Smooth muscle cell (in vitro differentiated cells): ENCODE measurements at regions not wholly inside any gene's neighbourhood (a gene's known extent, or its start where the extent isn't known, plus 50 kb on each side); places are given as distances from the start of the nearest gene placed in this dataset.

Source experiments
- DNase-seq: peaks from one replicate; lab custom pipeline; 2025; ENCODE audit not compliant: unreplicated experiment; lab: John Stamatoyannopoulos, UW
- H2AFZ ChIP-seq: fragments of 200-600 bp; sonication (generic); 2 replicates; pipeline ENCODE4 v1.6.0; 2016; ENCODE audit warnings: antibody characterized with exemption, low read depth, mild to moderate bottlenecking
- H3F3A ChIP-seq: fragments of 200-600 bp; sonication (generic); 2 replicates; pipeline ENCODE4 v1.6.0; 2017; ENCODE audit warnings: antibody characterized with exemption, low read depth
- H3K27ac ChIP-seq: fragments of 200-600 bp; sonication (generic); 2 replicates; pipeline ENCODE4 v1.5.1; 2016; ENCODE audit warnings: low read depth, mild to moderate bottlenecking
- H3K27me3 ChIP-seq: fragments of 200-600 bp; sonication (generic); 2 replicates; pipeline ENCODE4 v1.6.1; 2016; ENCODE audit warnings: low read depth, mild to moderate bottlenecking
- H3K36me3 ChIP-seq: fragments of 200-600 bp; sonication (generic); 2 replicates; pipeline ENCODE4 v1.5.1; 2016; ENCODE audit warnings: low read depth
- H3K4me1 ChIP-seq: fragments of 200-600 bp; sonication (generic); 2 replicates; pipeline ENCODE4 v1.5.1; 2016; ENCODE audit warnings: low read depth
- H3K4me2 ChIP-seq: fragments of 200-600 bp; sonication (generic); 2 replicates; pipeline ENCODE4 v1.6.0; 2016; ENCODE audit warnings: mild to moderate bottlenecking
- H3K4me3 ChIP-seq: fragments of 200-600 bp; sonication (generic); 2 replicates; pipeline ENCODE4 v1.5.1; 2016; ENCODE audit warnings: mild to moderate bottlenecking
- H3K79me2 ChIP-seq: fragments of 200-600 bp; sonication (generic); 2 replicates; pipeline ENCODE4 v1.6.0; 2016; ENCODE audit warnings: low read depth, mild to moderate bottlenecking
- H3K9ac ChIP-seq: fragments of 200-600 bp; sonication (generic); 2 replicates; pipeline ENCODE4 v1.6.0; 2016; ENCODE audit warnings: low read depth
- H3K9me3 ChIP-seq: fragments of 200-600 bp; sonication (generic); replicated peaks from 2 replicates; pipeline ENCODE4 v1.5.1; 2016; ENCODE audit warnings: low read depth
- H4K20me1 ChIP-seq: fragments of 200-600 bp; sonication (generic); 2 replicates; pipeline ENCODE4 v1.6.0; 2016; ENCODE audit warnings: low read depth
- whole genome bisulfite sequencing: methylation state at CpG from one replicate; pipeline ENCODE4 v1.1.7; 2016; ENCODE audit warnings: low lambda C conversion rate; 5-methylcytosine and 5-hydroxymethylcytosine counted together
- TF ChIP-seq, protein P1 (sequence below): fragments of 200-600 bp; sonication (generic); IDR thresholded peaks from 2 replicates; pipeline ENCODE4 v1.5.1; 2017; ENCODE audit warnings: borderline replicate concordance, mild to moderate bottlenecking, antibody characterized with exemption; ENCODE audit not compliant: insufficient read depth, poor library complexity, severe bottlenecking

GRCh38 chr4:79233820-79234219 lies 92.0 kb downstream of the NAA11 start:
- H3K27ac ChIP-seq = no peak overlapping the region
- no peak for DNase-seq
- H3K27me3 ChIP-seq = peaks cover 16% of the 10 kb centered on the region
- no peak overlapping the region for H3K9ac ChIP-seq
- no peaks in the 10 kb centered on the region for H3K36me3 ChIP-seq
- H2AFZ ChIP-seq = no peak overlapping the region
- H3F3A ChIP-seq = no peaks in the 10 kb centered on the region
- WGBS = 93% methylated on average over 2 of the region's 2 CpGs
- H3K9me3 ChIP-seq = no peaks in the 10 kb centered on the region
- no peak overlapping the region for H3K4me2 ChIP-seq
- TF ChIP-seq, protein P1, sequence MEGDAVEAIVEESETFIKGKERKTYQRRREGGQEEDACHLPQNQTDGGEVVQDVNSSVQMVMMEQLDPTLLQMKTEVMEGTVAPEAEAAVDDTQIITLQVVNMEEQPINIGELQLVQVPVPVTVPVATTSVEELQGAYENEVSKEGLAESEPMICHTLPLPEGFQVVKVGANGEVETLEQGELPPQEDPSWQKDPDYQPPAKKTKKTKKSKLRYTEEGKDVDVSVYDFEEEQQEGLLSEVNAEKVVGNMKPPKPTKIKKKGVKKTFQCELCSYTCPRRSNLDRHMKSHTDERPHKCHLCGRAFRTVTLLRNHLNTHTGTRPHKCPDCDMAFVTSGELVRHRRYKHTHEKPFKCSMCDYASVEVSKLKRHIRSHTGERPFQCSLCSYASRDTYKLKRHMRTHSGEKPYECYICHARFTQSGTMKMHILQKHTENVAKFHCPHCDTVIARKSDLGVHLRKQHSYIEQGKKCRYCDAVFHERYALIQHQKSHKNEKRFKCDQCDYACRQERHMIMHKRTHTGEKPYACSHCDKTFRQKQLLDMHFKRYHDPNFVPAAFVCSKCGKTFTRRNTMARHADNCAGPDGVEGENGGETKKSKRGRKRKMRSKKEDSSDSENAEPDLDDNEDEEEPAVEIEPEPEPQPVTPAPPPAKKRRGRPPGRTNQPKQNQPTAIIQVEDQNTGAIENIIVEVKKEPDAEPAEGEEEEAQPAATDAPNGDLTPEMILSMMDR = no peak
- no peaks in the 10 kb centered on the region for H4K20me1 ChIP-seq
- H3K79me2 ChIP-seq = no peaks in the 10 kb centered on the region
- no peak overlapping the region for H3K4me3 ChIP-seq
- H3K4me1 ChIP-seq = no peaks in the 10 kb centered on the region

GRCh38 chr4:79232540-79232939 lies 93.3 kb downstream of the NAA11 start:
- H3K27ac ChIP-seq = no peak overlapping the region
- no peak overlapping the region for H3K4me3 ChIP-seq
- no peak overlapping the region for H3K9ac ChIP-seq
- TF ChIP-seq, protein P1 = no peak
- DNase-seq = no peak
- H4K20me1 ChIP-seq = no peaks in the 10 kb centered on the region
- H3K4me2 ChIP-seq = no peak overlapping the region
- peaks cover 3% of the 10 kb centered on the region for H3K27me3 ChIP-seq
- H3K36me3 ChIP-seq = no peaks in the 10 kb centered on the region
- no peaks in the 10 kb centered on the region for H3K79me2 ChIP-seq
- no peaks in the 10 kb centered on the region for H3F3A ChIP-seq
- H3K9me3 ChIP-seq = no peaks in the 10 kb centered on the region
- H2AFZ ChIP-seq = no peak overlapping the region
- H3K4me1 ChIP-seq = no peaks in the 10 kb centered on the region

- no peak overlapping the region for H2AFZ ChIP-seq
- WGBS = 43% methylated on average over 2 of the region's 2 CpGs
- H3K27me3 ChIP-seq = no peaks in the 10 kb centered on the region
- H3K4me1 ChIP-seq = no peaks in the 10 kb centered on the region
- no peak overlapping the region for H3K27ac ChIP-seq
- no peak for DNase-seq
- H3K79me2 ChIP-seq = no peaks in the 10 kb centered on the region
- no peaks in the 10 kb centered on the region for H4K20me1 ChIP-seq
- H3F3A ChIP-seq = no peaks in the 10 kb centered on the region
- no peaks in the 10 kb centered on the region for H3K9me3 ChIP-seq
- TF ChIP-seq, protein P1 = no peak
- no peaks in the 10 kb centered on the region for H3K36me3 ChIP-seq
- H3K4me2 ChIP-seq = no peak overlapping the region
- no peak overlapping the region for H3K4me3 ChIP-seq
- H3K9ac ChIP-seq = no peak overlapping the region
These were observed 98.0 kb downstream of the NAA11 start for GRCh38 chr4:79227860-79228259.

DNA sequence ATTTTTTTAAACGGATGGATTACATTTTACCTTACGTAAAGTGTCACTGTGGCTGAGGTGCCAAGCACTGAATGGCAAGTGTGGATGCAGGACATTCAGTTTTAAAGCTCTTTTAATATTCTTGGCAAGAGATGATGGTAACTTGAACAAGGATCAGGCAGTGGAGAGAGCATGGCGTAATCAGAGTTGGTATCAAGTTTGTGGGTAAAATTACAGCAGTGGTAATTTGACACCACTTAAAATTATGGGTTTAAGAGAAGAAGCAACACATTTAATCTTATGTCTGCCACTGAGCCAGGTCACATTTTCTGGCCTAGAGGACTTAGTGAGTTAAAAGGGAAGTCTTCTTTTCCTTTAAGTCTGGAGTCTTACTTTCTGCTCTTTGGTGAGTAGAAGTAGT lies 100.5 kb downstream of the NAA11 start:
- no peaks in the 10 kb centered on the region for H3K79me2 ChIP-seq

More for the DNA sequence above, 100.5 kb downstream of the NAA11 start:
- no peak for DNase-seq
- Histone ChIP-seq H3K9ac (no peak overlapping the region), H3F3A (no peaks in the 10 kb centered on the region), H3K27ac (no peak overlapping the region), H3K4me2 (no peak overlapping the region), H3K36me3 (no peaks in the 10 kb centered on the region), H2AFZ (no peak overlapping the region), H4K20me1 (no peaks in the 10 kb centered on the region), H3K9me3 (no peaks in the 10 kb centered on the region), H3K27me3 (no peaks in the 10 kb centered on the region), H3K4me3 (no peak overlapping the region), H3K4me1 (no peaks in the 10 kb centered on the region)
- WGBS = 31% methylated on average over 3 of the region's 3 CpGs
- TF ChIP-seq, protein P1 = no peak
